CD4-positive, alpha-beta T cell treated with Interleukin-17A for 1 hour (primary cell): ENCODE measurements at regions not wholly inside any gene's neighbourhood (a gene's known extent, or its start where the extent isn't known, plus 50 kb on each side); places are given as distances from the start of the nearest gene placed in this dataset.
"Not testable (repeated sequence)": the region's sequence is repeated elsewhere in the genome, so short reads cannot be mapped to it uniquely, and the experiment has no call there.

Source experiments
- DNase-seq: peaks from one replicate; pipeline ENCODE4 v3.0.0-alpha.2; 2020

DNA sequence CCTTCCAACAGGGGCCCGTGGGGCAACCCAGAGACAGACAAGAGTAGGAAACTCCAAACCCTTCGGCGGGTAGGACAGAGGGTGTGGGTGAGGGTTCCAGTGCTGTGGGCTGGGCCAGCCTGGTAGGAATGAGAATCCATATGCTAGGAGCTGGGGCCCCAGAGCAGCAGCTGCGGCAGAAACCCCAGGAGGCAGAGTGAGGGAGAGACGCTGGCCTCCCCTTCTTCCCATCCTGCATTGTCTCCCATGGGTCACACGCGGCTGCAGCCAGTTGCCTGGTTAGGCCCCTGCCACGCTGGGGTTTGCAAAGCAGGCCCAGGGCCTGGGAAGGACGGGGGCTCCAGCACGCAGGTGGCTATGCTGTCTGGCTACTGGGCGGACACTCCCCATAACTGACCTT lies 113.1 kb upstream of the CCZ1B start:
- DNase-seq = not testable (repeated sequence)

DNA sequence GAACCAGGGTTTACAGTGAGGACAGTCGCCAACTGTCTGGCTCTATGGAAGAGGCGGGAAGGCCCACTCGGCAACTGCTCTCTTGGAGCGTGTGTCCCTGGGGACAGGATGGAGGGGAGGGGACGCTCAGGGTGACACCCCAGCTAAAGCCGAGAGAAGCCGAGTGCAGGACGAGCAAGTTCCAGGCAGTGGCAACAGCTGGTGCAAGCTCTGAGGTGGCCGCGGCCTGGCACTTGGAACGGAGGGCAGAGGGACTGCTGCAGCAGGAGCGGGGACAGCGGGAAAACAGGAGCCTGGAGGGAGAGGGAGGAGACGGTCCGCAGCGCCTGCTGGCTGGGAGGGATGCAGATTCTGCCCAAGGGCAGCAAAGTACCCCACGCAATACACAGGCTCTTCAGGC lies 113.8 kb upstream of the CCZ1B start:
- not testable (repeated sequence) for DNase-seq

DNA sequence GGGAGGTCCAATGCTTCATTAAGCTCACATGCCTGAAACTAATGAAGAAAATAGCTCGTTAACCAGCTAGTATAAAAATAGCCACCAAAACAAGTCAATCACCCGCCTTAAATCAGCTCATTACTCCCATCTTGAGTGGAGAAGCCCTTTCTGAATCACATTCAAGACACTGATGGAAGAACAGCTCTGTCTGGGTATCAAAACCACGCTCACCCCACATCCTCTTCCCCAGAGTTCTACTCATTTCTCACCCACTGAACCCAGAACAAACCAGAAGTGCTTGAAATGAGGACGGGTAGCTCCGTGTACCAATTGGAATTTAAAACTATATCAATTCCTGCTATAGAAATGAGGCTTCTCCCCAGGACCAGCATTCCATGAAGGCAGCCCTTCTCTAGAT lies 120.8 kb upstream of the CCZ1B start:
- DNase-seq = not testable (repeated sequence)

DNA sequence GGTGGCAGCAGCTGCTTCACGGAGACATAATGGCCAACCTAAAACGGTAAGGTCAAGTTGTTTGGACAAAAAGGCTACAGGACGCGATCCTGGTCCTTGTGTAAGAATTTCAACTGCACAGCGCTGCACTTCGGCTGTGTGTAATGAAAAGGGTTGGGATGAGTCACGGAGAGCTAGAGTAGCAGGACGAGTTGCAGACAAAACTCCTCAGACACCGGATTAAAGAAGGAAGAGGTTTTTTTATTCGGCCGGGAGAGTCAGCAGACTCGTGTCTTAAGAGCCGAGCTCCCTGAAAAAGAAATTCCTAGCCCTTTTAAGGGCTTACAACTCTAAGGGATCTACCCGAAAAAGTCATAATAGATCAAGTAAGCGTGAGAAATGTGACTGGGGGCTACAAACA lies 124.2 kb upstream of the CCZ1B start:
- not testable (repeated sequence) for DNase-seq

DNA sequence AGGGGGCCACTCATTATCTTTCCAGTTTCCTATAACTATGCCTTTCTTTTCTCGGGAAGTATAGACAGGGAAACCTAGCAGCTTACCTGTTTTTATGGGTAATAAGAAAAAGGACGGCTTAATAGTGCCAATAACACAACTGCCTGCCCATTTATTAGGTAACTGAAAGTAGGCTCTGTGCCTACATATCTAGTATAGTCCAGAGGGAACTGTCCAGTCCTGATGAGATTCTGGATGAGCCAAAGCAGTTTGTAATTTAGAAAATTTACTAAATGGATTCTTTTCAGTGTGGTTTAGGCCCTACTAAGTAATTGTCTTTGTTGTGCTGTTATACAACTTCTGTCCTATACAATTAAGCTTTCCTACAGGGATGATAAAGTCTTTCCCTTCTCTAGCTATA lies 125.5 kb upstream of the CCZ1B start:
- not testable (repeated sequence) for DNase-seq

DNA sequence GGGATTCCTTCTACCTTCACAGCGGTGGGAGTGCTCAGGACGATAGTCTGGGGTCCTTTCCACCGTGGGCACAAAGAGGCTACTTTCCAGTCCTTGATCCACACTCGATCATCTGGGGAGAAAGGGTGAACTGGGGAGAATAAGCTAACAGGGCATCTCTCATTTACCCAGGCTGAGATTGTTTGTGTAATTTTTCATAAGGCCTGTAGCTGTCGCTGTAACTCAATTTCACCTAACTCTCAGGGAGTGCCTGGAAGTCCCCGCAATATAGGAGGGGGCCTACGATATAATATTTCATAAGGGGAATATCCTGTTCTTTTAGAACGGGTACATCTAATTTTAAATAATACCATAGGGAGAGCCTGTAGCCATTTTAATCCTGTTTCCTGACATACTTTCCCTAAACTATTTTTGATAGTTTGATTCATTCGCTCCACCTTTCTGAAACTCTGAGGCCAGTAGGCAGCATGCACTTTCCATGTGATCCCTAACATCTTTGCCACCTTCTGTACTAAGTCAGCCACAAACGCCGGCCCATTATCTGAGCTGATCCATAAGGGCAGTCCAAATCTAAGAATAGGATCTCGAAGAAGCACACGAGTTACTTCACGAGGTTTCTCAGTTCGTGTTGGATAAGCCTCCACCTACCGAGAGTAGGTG lies 127.2 kb upstream of the CCZ1B start:
- not testable (repeated sequence) for DNase-seq

DNA sequence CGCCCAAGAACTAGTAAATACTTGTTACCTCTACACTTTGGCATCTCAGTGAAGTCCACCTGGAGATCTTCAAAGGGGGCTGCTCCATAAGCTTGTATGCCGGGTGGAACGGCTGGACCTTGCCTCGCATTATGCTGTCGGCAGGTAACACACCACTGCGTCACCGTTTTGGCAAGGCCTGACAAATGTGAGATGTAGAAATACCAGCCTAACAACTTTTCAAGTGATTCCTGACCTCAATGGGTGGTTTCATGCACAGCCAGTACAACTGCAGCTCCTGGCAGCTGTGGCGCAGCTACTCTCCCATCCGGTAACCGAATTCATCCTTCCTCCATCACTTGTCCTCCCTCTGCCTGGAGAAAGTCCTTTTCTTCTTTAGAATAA lies 127.7 kb upstream of the CCZ1B start:
- DNase-seq = not testable (repeated sequence)

DNA sequence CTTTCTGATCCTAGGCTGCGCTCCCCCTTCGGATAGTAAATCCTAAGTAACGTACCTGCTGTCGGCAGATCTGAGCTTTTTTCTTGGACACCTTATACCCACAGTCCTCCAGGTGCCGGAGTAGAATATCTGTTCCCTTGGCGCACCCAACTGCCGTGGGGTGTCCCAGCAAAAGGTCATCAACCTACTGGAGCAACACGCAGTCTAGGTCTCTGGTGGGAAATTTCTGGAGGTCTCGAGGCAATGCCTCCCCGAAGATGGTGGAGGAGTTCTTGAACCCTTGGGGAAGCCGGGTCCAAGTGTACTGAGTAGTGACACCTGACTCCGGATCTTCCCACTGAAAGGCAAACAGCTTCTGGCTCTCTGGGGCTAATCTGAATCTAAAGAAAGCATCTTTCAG lies 129.3 kb upstream of the CCZ1B start:
- DNase-seq = not testable (repeated sequence)

DNA sequence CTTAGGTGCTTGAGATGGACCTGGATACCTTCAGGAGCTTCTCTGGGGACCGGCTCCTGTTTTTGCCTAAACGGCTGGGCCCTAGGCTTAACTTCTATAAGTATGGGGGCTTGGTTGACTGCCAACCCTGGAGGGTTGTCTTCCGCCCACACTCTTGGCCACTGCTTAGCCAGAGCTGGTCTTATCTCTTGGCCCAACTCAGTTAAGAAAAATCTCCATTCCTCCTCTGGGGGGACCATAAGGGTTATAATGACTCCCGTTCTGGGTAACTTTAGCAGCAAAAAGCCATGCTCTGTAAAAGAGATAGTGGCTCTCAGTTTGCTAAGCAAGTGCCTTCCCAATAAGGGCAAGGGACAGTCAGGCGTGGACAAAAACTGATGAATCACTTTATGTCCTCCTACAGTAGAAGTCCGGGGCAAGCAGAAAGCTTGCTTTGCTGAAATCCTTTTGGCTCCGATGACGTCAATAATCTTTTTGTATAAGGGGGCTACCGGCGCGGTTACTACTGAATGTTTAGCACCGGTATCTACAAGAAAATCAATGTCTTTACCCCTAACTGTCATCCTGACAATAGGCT lies 130.0 kb upstream of the CCZ1B start:
- DNase-seq = not testable (repeated sequence)

DNA sequence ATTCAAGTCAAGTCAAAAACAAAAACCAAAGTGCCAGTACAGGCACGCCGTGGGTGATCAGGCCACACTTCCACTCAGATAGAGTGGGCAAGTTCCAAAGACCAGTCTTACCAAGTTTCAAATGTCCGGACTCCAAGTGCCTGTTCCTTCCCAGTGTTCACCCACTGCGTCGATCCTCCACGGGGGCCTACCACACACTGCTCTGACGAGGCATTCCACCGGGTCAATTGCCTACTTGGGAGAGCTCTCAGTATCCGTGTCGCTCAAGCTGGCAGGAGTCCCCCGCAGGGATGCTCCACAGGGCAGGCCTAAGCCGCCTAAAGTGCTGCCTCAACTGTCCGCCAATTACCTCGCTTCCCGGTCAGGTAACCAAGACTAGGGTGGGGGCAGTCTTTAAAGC lies 132.3 kb upstream of the CCZ1B start:
- not testable (repeated sequence) for DNase-seq

DNA sequence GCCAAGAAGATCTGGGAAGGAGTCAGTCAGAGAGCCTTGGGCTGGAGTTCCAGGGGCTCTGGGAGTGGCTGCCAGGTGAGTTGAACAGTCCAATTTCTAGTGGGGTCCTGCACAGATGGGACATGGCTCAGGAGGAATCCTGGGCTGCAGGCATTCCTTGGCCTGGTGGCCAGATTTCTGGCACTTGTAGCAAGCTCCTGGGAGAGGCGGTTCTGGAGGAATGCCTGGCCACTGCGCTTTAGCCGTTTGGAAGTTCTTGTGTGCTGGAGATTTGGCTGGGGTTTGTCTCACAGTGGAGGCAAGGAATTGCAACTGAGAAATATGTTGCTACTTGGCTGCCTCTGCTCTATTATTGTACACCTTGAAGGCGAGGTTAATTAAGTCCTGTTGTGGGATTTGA lies 133.9 kb upstream of the CCZ1B start:
- DNase-seq = not testable (repeated sequence)

DNA sequence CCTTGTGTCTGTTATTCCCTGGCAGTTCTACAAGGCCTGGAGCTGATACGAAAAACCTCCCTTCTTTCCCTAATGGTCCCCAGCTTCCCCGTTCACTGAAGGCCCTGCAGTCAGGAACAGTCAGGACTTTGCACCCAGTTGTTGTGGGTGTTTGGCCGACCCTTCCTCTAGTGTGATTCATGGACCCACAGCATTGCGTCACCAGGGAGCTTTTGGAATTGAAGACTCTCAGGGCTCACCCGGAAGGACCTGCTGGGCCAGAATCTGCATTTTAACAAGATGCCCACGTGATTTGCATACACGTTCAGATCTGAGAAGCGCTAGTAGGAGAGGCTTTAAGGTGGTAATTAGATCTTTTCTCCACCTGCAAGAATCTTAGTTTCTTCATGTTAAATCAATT lies 136.8 kb upstream of the CCZ1B start:
- DNase-seq = not testable (repeated sequence)

DNA sequence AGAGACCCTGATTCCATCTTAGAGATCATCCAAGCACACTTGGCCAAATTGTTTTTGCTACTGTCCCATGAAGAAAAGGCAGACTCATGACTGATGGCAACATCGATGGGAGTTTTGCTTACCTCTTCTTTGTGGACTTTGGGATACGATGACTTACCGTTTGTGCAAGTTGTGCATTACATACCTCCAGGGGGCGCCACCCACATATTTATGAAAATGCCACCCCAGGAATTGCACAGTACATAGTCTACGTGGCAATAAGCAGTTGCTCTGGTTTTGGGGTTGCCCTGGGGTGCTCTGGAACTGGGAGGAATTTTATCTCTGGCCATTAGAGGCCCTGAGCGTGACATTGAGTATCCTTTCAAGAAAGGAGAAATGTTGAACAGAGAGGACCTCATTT lies 139.0 kb upstream of the CCZ1B start:
- peak; percentile 67 for DNase-seq

DNA sequence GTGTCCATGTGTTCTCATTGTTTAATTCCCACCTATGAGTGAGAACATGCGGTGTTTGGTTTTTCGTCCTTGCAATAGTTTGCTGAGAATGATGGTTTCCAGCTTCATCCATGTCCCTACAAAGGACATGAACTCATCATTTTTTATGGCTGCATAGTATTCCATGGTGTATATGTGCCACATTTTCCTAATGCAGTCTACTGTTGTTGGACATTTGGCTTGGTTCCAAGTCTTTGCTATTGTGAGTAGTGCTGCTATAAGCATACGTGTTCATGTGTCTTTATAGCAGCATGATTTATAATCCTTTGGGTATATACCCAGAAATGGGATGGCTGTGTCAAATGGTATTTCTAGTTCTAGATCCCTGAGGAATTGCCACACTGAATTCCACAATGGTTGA lies 144.1 kb upstream of the CCZ1B start:
- not testable (repeated sequence) for DNase-seq

DNA sequence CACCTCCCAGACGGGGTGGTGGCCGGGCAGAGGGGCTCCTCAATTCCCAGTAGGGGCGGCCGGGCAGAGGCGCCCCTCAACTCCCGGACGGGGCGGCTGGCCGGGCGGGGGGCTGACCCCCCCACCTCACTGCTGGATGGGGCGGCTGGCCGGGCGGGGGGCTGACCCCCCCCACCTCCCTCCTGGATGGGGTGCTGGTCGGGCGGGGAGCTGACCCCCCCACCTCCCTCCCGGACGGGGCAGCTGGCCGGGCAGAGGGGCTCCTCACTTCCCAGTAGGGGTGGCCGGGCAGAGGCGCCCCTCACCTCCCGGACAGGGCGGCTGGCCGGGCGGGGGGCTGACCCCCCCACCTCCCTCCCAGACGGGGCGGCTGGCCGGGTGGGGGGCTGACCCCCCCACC lies 148.8 kb upstream of the CCZ1B start:
- not testable (repeated sequence) for DNase-seq

DNA sequence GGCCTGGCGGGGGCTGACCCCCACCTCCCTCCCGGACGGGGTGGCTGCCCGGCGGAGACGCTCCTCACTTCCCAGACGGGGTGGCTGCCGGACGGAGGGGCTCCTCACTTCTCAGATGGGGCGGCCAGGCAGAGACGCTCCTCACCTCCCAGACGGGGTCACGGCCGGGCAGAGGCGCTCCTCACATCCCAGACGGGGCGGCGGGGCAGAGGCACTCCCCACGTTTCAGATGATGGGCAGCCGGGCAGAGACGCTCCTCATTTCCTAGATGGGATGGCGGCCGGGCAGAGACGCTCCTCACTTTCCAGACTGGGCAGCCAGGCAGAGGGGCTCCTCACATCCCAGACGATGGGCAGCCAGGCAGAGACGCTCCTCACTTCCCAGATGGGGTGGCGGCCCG lies 149.3 kb upstream of the CCZ1B start:
- DNase-seq = not testable (repeated sequence)

DNA sequence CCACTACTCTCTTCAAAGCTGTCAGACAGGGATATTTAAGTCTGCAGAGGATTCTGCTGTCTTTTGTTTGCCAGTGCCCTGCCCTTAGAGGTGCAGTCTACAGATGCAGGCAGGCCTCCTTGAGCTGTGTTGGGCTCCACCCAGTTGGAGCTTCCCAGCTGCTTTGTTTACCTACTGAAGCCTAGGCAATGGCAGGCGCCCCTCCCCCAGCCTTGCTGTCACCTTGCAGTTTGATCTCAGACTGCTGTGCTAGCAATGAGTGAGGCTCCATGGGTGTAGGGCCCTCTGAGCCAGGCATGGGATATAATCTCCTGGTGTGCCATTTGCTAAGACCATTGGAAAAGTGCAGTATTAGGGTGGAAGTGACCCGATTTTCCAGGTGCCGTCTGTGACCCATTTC lies 151.3 kb upstream of the CCZ1B start:
- not testable (repeated sequence) for DNase-seq

DNA sequence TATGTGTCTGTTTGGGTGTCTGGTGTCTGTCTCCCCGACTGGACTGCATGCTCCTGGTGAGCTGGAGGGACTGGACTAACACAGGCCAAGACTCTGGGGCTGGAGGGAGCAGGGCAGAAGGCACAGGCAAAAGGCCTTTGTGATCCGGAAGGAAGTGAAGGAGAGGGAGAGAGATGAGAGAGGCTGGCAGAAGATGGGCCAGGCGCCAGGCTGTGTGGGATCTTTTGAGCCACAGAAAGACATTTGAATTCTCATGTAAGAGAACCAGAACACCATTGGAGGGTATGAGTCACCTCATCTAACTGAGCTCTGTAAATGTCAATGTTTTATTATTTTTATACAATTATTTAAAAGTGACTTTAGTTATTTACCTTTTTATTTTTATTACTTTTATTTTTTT lies 152.3 kb upstream of the CCZ1B start:
- DNase-seq = not testable (repeated sequence)

DNA sequence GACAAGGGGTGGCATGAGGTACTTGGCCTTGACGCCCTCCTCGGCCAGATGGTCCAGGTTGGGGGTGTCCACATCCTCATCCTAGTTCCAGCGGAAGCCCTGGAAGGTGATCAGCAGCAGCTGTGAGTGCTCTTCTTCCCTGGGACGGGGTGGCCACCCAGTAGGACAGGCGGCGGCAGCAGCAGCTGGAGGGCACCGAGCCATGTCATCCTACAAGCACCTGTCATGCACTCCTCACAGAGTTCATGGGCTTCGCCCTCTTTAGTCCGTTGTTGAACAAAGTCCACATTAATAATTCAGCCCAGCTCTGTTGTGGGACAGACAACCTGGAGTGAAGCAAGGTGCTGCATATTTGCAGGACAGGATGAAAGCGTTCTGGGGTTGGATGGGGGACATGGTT lies 153.4 kb upstream of the CCZ1B start:
- not testable (repeated sequence) for DNase-seq

DNA sequence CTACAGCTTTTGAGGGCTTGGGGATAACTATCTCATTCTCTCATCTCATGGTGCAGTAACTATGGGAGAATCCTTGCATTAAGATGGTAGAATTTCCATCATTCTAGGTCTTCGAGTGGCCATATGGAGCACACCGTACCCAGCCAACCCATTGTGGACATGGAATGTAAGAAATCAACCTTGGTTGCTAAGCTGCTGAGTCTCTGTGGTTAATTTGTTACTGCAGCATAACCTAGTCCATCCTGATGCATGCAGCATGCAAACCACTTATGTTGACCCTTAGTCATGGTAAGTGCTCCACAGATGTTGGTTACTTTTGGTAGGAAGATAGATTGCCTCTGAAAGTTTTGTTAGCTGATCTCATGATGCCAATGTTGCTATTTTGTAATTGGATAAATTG lies 156.3 kb upstream of the CCZ1B start:
- not testable (repeated sequence) for DNase-seq

DNA sequence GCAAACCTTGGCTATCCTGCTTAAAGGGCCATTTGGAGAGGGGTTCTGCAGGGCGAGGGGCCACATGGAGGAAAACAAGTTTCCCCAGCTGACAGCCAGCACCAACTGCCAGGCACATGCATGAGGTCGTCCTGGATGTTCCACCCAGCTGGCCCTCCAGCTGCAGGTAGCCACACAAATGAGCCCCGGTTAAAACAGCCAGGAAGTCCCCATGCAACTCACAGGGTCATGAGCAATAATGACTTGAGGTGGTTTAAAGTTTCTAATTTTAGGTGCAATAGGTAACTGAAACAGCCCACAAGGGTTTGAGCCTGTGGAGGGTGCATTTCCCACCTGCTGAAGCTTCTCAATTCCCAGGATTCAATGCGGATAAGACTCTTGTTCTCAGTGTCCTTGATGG lies 160.8 kb upstream of the CCZ1B start:
- not testable (repeated sequence) for DNase-seq

DNA sequence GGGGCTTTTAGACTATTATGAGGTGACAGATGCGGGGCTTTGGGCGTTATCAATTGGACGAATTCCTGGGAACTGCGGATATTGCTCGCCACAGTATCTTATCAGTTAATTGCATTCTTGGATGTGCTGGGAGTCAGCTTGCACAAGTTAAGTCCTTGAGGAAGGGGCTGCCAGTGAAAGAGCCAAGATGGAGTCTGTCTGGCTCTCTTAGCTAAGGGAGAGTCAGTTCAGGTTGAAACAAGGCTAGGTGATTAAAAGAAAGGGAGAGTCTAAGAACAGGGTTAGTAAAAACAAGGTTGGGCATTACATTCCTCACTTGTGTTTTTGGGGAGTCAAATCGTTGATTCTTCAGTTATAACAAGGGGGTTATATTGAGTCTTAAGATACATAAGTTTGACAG lies 162.5 kb upstream of the CCZ1B start:
- DNase-seq = not testable (repeated sequence)

DNA sequence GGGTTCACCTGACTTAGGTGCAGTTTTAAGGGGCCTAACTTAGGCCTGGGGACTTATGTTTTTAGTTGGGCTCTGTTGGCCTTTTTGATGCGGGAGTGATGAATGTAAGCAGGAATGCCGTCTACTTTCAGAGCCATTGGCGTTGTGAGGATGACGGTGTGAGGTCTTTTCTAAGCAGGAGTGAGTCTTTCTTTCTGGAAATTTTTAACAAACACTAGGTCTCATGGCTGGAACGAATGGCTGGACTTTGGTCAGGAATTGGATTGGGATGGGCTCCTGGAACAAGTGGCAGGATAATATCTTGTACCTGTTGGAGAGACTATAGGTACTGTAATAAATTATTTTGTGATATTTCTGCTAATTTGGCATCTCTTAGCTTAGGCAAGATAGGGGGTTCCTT lies 163.9 kb upstream of the CCZ1B start:
- DNase-seq = not testable (repeated sequence)

DNA sequence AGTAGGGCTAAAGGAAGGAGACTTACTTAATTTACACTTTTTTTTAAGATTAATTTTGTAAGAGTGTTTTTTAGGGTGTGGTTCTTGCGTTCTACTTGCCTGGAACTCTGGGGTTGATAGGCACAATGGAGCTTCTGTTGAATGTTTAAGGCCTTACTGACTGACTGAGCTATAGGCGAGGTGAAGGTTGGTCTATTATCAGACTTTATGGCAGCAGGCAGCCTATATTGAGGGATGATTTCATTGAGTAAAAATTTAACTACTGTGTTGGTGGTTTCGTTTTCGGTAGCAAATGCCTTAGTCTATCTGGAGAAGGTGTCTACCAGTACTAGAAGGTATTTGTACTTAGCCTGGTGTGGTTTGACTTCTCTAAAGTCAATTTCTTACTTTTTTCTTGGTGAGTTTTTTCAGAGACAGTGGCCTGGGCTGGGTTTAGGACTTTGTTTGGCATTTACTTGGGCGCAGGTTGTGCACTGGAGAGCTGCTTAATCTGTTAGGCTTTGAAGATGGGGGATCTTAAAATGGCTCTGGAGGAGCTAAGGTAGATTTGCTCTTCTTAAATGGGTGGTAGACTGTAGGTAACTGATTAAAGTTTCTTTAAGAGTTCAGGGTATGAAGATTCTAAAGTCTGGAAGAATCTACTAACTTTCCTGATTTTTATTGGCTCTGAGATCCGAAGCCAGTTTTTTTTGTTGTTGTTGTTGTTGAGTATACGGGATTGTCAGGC lies 164.5 kb upstream of the CCZ1B start:
- peak; percentile 8 for DNase-seq
